ENCODE measurements at regions not wholly inside any gene's neighbourhood (a gene's known extent, or its start where the extent isn't known, plus 50 kb on each side); places are given as distances from the start of the nearest gene placed in this dataset.
"Not testable (repeated sequence)": the region's sequence is repeated elsewhere in the genome, so short reads cannot be mapped to it uniquely, and the experiment has no call there.

DNA sequence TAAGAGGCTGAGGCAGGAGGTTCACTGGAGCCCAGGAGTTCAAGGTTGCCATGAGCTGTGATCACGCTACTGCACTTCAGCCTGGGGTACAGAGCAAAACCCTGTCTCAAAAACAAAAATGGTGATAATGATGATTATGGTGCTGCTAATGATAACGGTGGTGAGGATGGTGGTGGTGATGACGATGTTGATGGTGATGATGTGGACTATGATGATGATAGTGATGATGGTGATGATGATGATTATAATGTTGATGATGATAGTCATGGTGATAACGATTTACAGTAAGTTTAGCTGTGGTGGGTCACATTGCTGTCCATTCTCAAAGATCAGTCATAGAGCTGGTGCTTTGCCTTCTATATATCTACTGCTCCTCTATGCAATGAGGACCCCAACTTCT, 1340.6 kb downstream of the UQCRFS1 start:
- Mint-ChIP-seq H3K4me3 (ENCODE audit: low read depth) (no peak overlapping the region), H3K4me1 (ENCODE audit: low read depth) (no peaks in the 10 kb centered on the region), H3K9me3 (peaks cover 26% of the 10 kb centered on the region), H3K36me3 (ENCODE audit: low read depth) (no peaks in the 10 kb centered on the region), H3K27ac (no peak overlapping the region), H3K27me3 (ENCODE audit: low read depth) (no peaks in the 10 kb centered on the region)
- intact Hi-C loops (cut with micrococcal nuclease) = no loop called here
- no peak for DNase-seq (ENCODE audit: low spot score)

GRCh38 chr19:27870293-27870692, 1342.7 kb downstream of the UQCRFS1 start:
- H3K4me1 Mint-ChIP-seq (ENCODE audit: low read depth) = no peaks in the 10 kb centered on the region
- no peaks in the 10 kb centered on the region for H3K36me3 Mint-ChIP-seq (ENCODE audit: low read depth)
- no peaks in the 10 kb centered on the region for H3K27me3 Mint-ChIP-seq (ENCODE audit: low read depth)
- no peak for DNase-seq (ENCODE audit: low spot score)
- H3K27ac Mint-ChIP-seq = no peak overlapping the region
- H3K4me3 Mint-ChIP-seq (ENCODE audit: low read depth) = no peak overlapping the region
- intact Hi-C loops (cut with micrococcal nuclease) = no loop called here
- H3K9me3 Mint-ChIP-seq = peaks cover 30% of the 10 kb centered on the region

- Mint-ChIP-seq H3K36me3 (ENCODE audit: low read depth) (no peaks in the 10 kb centered on the region), H3K4me3 (ENCODE audit: low read depth) (no peak overlapping the region), H3K27ac (no peak overlapping the region), H3K27me3 (ENCODE audit: low read depth) (no peaks in the 10 kb centered on the region), H3K9me3 (peaks cover 40% of the 10 kb centered on the region), H3K4me1 (ENCODE audit: low read depth) (no peaks in the 10 kb centered on the region)
- intact Hi-C loops (cut with micrococcal nuclease) = no loop called here
- no peak for DNase-seq (ENCODE audit: low spot score)
Measured at GRCh38 chr19:27868007-27868406, 1344.9 kb downstream of the UQCRFS1 start.

GRCh38 chr19:27865927-27866777, 1346.8 kb downstream of the UQCRFS1 start:
- intact Hi-C loops (cut with micrococcal nuclease) = no loop called here
- H3K27me3 Mint-ChIP-seq (ENCODE audit: low read depth) = no peaks in the 10 kb centered on the region
- peaks cover 45% of the 10 kb centered on the region for H3K9me3 Mint-ChIP-seq
- no peaks in the 10 kb centered on the region for H3K36me3 Mint-ChIP-seq (ENCODE audit: low read depth)
- no peak overlapping the region for H3K4me3 Mint-ChIP-seq (ENCODE audit: low read depth)
- no peak for DNase-seq (ENCODE audit: low spot score)
- no peak overlapping the region for H3K27ac Mint-ChIP-seq
- H3K4me1 Mint-ChIP-seq (ENCODE audit: low read depth) = no peaks in the 10 kb centered on the region

DNA sequence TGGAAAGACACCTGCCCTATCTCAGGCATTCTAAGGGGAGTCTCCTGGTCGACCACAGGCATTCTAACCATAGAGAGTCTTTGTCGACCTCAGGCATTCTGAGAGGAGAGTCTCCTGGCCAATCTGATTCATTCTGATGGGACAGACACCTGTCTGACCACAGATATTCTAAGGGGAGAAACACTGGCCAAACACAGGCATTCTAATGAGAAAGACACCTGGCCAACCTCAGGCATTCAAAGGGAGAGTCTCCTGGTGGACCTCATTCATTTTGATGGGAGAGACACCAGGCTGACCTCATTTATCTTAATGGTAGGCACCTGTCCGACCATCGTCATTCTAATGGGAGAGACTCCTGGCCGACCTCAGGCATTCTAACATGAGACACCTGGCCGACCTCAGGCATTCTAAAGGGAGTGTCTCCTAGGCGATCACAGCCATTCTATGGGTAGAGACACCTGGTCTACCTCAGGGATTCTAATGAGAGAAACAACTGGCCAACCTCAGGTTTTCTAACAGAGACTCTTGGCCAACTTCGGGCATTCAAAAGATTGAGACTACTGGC, 1351.5 kb downstream of the UQCRFS1 start:
- Mint-ChIP-seq H3K4me3 (ENCODE audit: low read depth) (no peak overlapping the region), H3K36me3 (ENCODE audit: low read depth) (no peaks in the 10 kb centered on the region), H3K4me1 (ENCODE audit: low read depth) (no peaks in the 10 kb centered on the region), H3K27ac (no peak overlapping the region), H3K27me3 (ENCODE audit: low read depth) (no peaks in the 10 kb centered on the region), H3K9me3 (peaks cover 71% of the 10 kb centered on the region)
- intact Hi-C loops (cut with micrococcal nuclease) = no loop called here
- no peak for DNase-seq (ENCODE audit: low spot score)

DNA sequence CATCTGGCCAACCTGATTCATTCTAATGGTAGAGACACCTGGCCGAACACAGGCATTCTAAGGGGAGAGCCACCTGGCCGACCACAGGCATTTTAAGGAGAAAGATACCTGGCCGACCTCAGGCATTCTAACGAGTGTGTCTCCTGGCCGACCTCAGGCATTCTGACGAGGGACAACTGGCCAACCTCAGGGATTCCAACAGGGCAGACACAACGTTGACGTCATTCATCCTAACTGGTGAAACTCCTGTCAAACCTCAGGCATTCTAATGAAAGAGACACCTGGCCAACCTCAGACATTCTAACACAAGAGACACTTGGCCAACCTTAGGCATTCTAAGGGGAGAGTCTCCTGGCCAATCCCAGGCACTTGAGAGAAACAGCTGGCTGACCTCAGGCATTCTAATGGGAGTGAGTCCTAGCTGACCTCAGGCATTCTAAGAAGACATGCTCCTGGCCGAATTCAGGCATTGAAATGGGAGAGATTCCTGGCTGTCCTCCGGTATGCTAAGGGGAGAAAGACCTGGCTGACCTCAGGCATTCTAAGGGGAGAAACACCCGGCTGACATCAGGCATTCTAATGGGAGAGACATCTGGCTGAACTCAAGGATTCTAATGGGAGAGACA, 1352.5 kb downstream of the UQCRFS1 start:
- intact Hi-C loops (cut with micrococcal nuclease) = no loop called here
- Mint-ChIP-seq H3K36me3 (ENCODE audit: low read depth) (no peaks in the 10 kb centered on the region), H3K27ac (no peak overlapping the region), H3K9me3 (peaks cover 72% of the 10 kb centered on the region), H3K27me3 (ENCODE audit: low read depth) (no peaks in the 10 kb centered on the region), H3K4me3 (ENCODE audit: low read depth) (no peak overlapping the region), H3K4me1 (ENCODE audit: low read depth) (no peaks in the 10 kb centered on the region)
- no peak for DNase-seq (ENCODE audit: low spot score)

DNA sequence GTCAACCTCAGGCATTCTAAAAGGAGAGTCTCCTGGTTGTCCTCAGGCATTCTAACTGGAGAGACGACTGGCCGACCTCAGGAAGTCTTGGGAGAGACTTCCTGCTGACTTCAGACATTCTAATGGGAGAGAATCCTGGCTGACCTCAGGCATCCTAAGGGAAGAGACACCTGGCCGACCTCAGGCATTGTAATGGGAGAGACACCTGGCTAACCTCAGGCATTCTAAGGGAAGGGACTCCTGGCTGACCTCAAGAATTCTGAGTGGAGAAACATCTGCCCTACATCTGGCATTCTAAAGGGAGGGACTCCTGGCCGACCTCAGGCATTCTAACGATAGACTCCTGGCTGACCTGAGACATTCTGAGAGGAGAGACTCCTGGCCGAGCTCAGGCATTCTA, 1353.3 kb downstream of the UQCRFS1 start:
- Mint-ChIP-seq H3K4me3 (ENCODE audit: low read depth) (no peak overlapping the region), H3K27me3 (ENCODE audit: low read depth) (no peaks in the 10 kb centered on the region), H3K4me1 (ENCODE audit: low read depth) (no peaks in the 10 kb centered on the region), H3K36me3 (ENCODE audit: low read depth) (no peaks in the 10 kb centered on the region), H3K9me3 (peaks cover 72% of the 10 kb centered on the region), H3K27ac (no peak overlapping the region)
- intact Hi-C loops (cut with micrococcal nuclease) = no loop called here
- no peak for DNase-seq (ENCODE audit: low spot score)

- H3K4me1 Mint-ChIP-seq (ENCODE audit: low read depth) = no peaks in the 10 kb centered on the region
- no peaks in the 10 kb centered on the region for H3K27me3 Mint-ChIP-seq (ENCODE audit: low read depth)
- H3K4me3 Mint-ChIP-seq (ENCODE audit: low read depth) = no peak overlapping the region
- no peak for DNase-seq (ENCODE audit: low spot score)
- intact Hi-C loops (cut with micrococcal nuclease) = no loop called here
- no peak overlapping the region for H3K27ac Mint-ChIP-seq
- peaks cover 76% of the 10 kb centered on the region for H3K9me3 Mint-ChIP-seq
- no peaks in the 10 kb centered on the region for H3K36me3 Mint-ChIP-seq (ENCODE audit: low read depth)
Measured at GRCh38 chr19:27858981-27859581, 1353.9 kb downstream of the UQCRFS1 start.

DNA sequence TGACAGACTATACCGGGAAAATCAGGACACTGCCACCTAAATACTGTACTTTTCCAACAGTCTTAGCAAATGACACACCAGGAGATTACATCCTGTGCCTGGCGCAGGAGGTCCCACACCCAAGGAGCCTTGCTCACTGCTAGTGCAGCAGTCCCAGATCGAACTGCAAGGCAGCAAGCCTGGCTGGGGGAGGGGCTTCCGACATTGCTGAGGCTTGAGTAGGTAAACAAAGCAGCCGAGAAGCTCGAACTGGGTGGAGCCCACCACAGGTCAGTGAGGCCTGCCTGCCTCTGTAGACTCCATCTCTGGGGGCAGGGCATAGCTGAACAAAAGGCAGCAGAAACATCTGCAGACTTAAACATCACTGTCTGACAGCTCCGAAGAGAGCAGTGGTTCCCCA, 1360.0 kb downstream of the UQCRFS1 start:
- not testable (repeated sequence) for H3K4me3 Mint-ChIP-seq (ENCODE audit: low read depth); H3K27me3 Mint-ChIP-seq (ENCODE audit: low read depth)

GRCh38 chr19:27851543-27852060, 1361.3 kb downstream of the UQCRFS1 start:
- DNase-seq (ENCODE audit: low spot score) = no peak
- no peaks in the 10 kb centered on the region for H3K36me3 Mint-ChIP-seq (ENCODE audit: low read depth)
- intact Hi-C loops (cut with micrococcal nuclease) = no loop called here
- H3K4me3 Mint-ChIP-seq (ENCODE audit: low read depth) = no peak overlapping the region
- no peaks in the 10 kb centered on the region for H3K4me1 Mint-ChIP-seq (ENCODE audit: low read depth)
- no peak overlapping the region for H3K27ac Mint-ChIP-seq
- no peaks in the 10 kb centered on the region for H3K27me3 Mint-ChIP-seq (ENCODE audit: low read depth)
- peaks cover 67% of the 10 kb centered on the region for H3K9me3 Mint-ChIP-seq

More for the DNA sequence above, 1360.0 kb downstream of the UQCRFS1 start:
- H3K27ac Mint-ChIP-seq; H3K4me1 Mint-ChIP-seq (ENCODE audit: low read depth); H3K36me3 Mint-ChIP-seq (ENCODE audit: low read depth); intact Hi-C loops (cut with micrococcal nuclease); DNase-seq (ENCODE audit: low spot score): not testable (repeated sequence)
- peaks cover 65% of the 10 kb centered on the region for H3K9me3 Mint-ChIP-seq

- Mint-ChIP-seq H3K4me3 (ENCODE audit: low read depth) (no peak overlapping the region), H3K9me3 (peaks cover 67% of the 10 kb centered on the region), H3K27me3 (ENCODE audit: low read depth) (no peaks in the 10 kb centered on the region), H3K4me1 (ENCODE audit: low read depth) (no peaks in the 10 kb centered on the region), H3K36me3 (ENCODE audit: low read depth) (no peaks in the 10 kb centered on the region), H3K27ac (no peak overlapping the region)
- no peak for DNase-seq (ENCODE audit: low spot score)
- intact Hi-C loops (cut with micrococcal nuclease) = no loop called here
Measured at GRCh38 chr19:27851002-27851481, 1361.9 kb downstream of the UQCRFS1 start.

GRCh38 chr19:27846944-27847343, 1366.0 kb downstream of the UQCRFS1 start:
- H3K27ac Mint-ChIP-seq = no peak overlapping the region
- no peaks in the 10 kb centered on the region for H3K4me1 Mint-ChIP-seq (ENCODE audit: low read depth)
- no peak for DNase-seq (ENCODE audit: low spot score)
- no peak overlapping the region for H3K4me3 Mint-ChIP-seq (ENCODE audit: low read depth)
- peaks cover 74% of the 10 kb centered on the region for H3K9me3 Mint-ChIP-seq
- intact Hi-C loops (cut with micrococcal nuclease) = no loop called here
- H3K36me3 Mint-ChIP-seq (ENCODE audit: low read depth) = no peaks in the 10 kb centered on the region
- H3K27me3 Mint-ChIP-seq (ENCODE audit: low read depth) = no peaks in the 10 kb centered on the region
